ENCODE measurements at regions not wholly inside any gene's neighbourhood (a gene's known extent, or its start where the extent isn't known, plus 50 kb on each side); places are given as distances from the start of the nearest gene placed in this dataset.

GRCh38 chr12:123092866-123093265 lies 58.0 kb downstream of the PITPNM2 start:
- no peak for TF ChIP-seq CTCF (conservative IDR thresholded peaks at IDR 0.05)
- Mint-ChIP-seq H3K27ac (no peak overlapping the region), H3K4me3 (no peak overlapping the region), H3K9me3 (no peaks in the 10 kb centered on the region; a peak in 1 of 5 replicates), H3K36me3 (ENCODE audit: insufficient read depth in 1 of 3, low read depth in 3 of 3) (no peaks in the 10 kb centered on the region), H3K4me1 (no peaks in the 10 kb centered on the region), H3K27me3 (ENCODE audit: low read depth) (peaks cover 4% of the 10 kb centered on the region; the same call in 1 of the 2 replicates)
- Histone ChIP-seq H3K14ac (ENCODE audit: insufficient read depth, low read length) (no peak overlapping the region), H3K79me1 (ENCODE audit: insufficient read depth, low read depth, low read length, poor library complexity, severe bottlenecking) (no peaks in the 10 kb centered on the region), H2BK12ac (ENCODE audit: insufficient read length, low read depth, low read length) (no peak overlapping the region), H4K91ac (ENCODE audit: insufficient read length, low read depth, low read length) (no peak overlapping the region), H3K79me2 (ENCODE audit: insufficient read depth, low read length) (no peaks in the 10 kb centered on the region), H2BK20ac (ENCODE audit: low read depth, low read length, poor library complexity, severe bottlenecking) (no peak overlapping the region), H2BK5ac (ENCODE audit: insufficient read length, low read length) (no peak overlapping the region), H3K23me2 (ENCODE audit: insufficient read length, low read depth, low read length, poor library complexity, severe bottlenecking) (no peaks in the 10 kb centered on the region), H3K4me1 (ENCODE audit: insufficient read depth, low read length) (no peaks in the 10 kb centered on the region), H3K9me3 (ENCODE audit: control insufficient read depth, low read depth, low read length) (no peaks in the 10 kb centered on the region), H3K27me3 (ENCODE audit: insufficient read depth, low read length) (no peaks in the 10 kb centered on the region), H4K20me1 (ENCODE audit: control insufficient read depth, insufficient read depth, insufficient read length) (no peaks in the 10 kb centered on the region), H4K8ac (replicated peaks; ENCODE audit: insufficient read length, low read depth, low read length) (no peak overlapping the region), H2AFZ (ENCODE audit: low read length) (no peak overlapping the region), H3K9ac (ENCODE audit: extremely low read depth, insufficient read length, low read length) (no peak overlapping the region), H2AK5ac (ENCODE audit: insufficient read length, low read length) (no peak overlapping the region), H3K23ac (ENCODE audit: insufficient read length, low read depth, low read length) (no peak overlapping the region), H2BK15ac (ENCODE audit: low read depth, low read length) (no peak overlapping the region), H3K56ac (ENCODE audit: insufficient read length, low read depth, low read length) (no peak overlapping the region), H3K4ac (ENCODE audit: low read depth, low read length) (no peak overlapping the region), H2BK120ac (ENCODE audit: low read depth, low read length, poor library complexity, severe bottlenecking) (no peak overlapping the region), H3K4me2 (ENCODE audit: insufficient read depth, insufficient read length, low read length) (no peak overlapping the region), H3T11ph (ENCODE audit: low read length) (no peak overlapping the region), H3K27ac (ENCODE audit: insufficient read length, low read depth, low read length) (no peak overlapping the region), H4K5ac (ENCODE audit: insufficient read length, low read depth, low read length) (no peak overlapping the region), H3K18ac (ENCODE audit: insufficient read length, low read depth, low read length) (no peak overlapping the region)
- no CpG with 5 or more reads among the region's 4 CpGs for WGBS (ENCODE audit: extremely low coverage, insufficient read length, low lambda C conversion rate)
- no peak for DNase-seq
